ENCODE measurements at regions not wholly inside any gene's neighbourhood (a gene's known extent, or its start where the extent isn't known, plus 50 kb on each side); places are given as distances from the start of the nearest gene placed in this dataset.

DNA sequence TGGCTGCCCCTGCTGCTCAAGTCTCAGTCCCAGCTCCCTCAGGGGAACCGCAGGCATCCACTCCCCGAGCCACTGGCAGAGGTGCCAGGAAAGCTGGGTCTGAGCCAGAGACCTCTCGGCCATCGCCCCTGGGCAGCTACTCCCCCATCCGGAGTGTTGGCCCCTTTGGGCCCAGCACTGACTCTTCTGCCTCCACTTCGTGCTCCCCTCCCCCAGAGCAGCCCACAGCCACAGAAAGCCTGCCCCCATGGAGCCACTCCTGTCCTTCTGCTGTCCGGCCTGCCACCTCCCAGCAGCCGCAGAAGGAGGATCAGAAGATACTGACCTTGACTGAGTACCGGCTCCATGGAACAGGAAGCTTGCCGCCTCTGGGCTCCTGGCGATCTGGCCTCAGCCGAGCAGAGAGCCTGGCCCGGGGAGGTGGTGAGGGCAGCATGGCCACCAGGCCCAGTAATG is 49.8 kb upstream of the TESK1 start:
- H3K36me3 ChIP-seq (ENCODE audit: insufficient read depth, low read length) = peaks cover 5% of the 10 kb centered on the region; the same call in 1 of the 2 replicates
- H3K9ac ChIP-seq (ENCODE audit: insufficient read length) = no peak overlapping the region
- no peak for TF ChIP-seq POLR2AphosphoS5 (IDR thresholded peaks at IDR 0.05; ENCODE audit: borderline replicate concordance, low read depth, low read length)
- no peak for TF ChIP-seq EZH2 (IDR thresholded peaks at IDR 0.05)
- TF ChIP-seq FOXP2 (optimal IDR thresholded peaks at IDR 0.05; ENCODE audit: control extremely low read depth, extremely low read length, insufficient read depth) = no peak

More for the DNA sequence above, 49.8 kb upstream of the TESK1 start:
- Histone ChIP-seq H3K4me3 (no peak overlapping the region), H3K9me3 (ENCODE audit: low read depth, low read length) (no peaks in the 10 kb centered on the region), H3K27ac (no peak overlapping the region)
- no peak for DNase-seq (ENCODE audit: low read depth, low spot score)
